ENCODE measurements at regions not wholly inside any gene's neighbourhood (a gene's known extent, or its start where the extent isn't known, plus 50 kb on each side); places are given as distances from the start of the nearest gene placed in this dataset.
A peak's percentile ranks its signal among the peaks of the same experiment; 100 is the strongest.

DNA sequence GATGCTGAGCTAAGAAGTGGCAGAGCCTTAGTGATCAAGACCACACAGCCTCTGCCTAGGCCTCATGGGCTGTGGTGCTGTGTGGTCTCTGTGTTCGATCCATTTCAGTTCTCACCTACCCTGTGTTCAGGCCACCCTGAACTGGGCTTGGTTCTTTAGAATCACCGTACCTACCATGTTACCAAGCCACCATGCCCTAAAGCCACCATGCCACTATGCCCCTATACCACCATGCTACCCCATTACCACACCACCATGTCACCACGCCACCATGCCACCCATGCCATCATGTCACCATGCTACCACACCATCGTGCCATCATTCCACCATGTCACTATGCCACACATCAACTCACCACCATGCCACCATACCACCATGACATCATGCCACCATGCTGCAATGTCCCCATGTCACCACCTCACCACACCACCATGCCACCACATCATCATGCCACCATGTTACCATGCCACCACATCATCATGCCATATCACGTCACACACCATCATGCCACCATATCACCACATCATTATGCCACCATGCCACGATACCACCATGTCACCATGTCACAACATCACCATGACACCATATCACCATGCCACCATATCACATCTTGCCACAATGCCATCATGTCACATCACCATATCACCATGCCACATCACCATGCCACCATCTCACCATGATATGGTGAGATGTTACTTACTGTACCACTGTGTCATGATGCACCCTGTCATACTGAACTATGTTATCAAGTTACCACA lies 191.0 kb upstream of the ARL4C start (continued):
- TF ChIP-seq, protein P1, sequence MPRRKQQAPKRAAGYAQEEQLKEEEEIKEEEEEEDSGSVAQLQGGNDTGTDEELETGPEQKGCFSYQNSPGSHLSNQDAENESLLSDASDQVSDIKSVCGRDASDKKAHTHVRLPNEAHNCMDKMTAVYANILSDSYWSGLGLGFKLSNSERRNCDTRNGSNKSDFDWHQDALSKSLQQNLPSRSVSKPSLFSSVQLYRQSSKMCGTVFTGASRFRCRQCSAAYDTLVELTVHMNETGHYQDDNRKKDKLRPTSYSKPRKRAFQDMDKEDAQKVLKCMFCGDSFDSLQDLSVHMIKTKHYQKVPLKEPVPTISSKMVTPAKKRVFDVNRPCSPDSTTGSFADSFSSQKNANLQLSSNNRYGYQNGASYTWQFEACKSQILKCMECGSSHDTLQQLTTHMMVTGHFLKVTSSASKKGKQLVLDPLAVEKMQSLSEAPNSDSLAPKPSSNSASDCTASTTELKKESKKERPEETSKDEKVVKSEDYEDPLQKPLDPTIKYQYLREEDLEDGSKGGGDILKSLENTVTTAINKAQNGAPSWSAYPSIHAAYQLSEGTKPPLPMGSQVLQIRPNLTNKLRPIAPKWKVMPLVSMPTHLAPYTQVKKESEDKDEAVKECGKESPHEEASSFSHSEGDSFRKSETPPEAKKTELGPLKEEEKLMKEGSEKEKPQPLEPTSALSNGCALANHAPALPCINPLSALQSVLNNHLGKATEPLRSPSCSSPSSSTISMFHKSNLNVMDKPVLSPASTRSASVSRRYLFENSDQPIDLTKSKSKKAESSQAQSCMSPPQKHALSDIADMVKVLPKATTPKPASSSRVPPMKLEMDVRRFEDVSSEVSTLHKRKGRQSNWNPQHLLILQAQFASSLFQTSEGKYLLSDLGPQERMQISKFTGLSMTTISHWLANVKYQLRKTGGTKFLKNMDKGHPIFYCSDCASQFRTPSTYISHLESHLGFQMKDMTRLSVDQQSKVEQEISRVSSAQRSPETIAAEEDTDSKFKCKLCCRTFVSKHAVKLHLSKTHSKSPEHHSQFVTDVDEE (CRISPR knock-in tag; IDR thresholded peaks at IDR 0.05) = no peak
- TF ChIP-seq, protein P2, sequence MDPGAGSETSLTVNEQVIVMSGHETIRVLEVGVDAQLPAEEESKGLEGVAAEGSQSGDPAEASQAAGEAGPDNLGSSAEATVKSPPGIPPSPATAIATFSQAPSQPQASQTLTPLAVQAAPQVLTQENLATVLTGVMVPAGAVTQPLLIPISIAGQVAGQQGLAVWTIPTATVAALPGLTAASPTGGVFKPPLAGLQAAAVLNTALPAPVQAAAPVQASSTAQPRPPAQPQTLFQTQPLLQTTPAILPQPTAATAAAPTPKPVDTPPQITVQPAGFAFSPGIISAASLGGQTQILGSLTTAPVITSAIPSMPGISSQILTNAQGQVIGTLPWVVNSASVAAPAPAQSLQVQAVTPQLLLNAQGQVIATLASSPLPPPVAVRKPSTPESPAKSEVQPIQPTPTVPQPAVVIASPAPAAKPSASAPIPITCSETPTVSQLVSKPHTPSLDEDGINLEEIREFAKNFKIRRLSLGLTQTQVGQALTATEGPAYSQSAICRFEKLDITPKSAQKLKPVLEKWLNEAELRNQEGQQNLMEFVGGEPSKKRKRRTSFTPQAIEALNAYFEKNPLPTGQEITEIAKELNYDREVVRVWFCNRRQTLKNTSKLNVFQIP (CRISPR knock-in tag; IDR thresholded peaks at IDR 0.05; ENCODE audit: borderline replicate concordance, low read depth) = no peak
- TF ChIP-seq ZFP3 (CRISPR knock-in tag; IDR thresholded peaks at IDR 0.05) = no peak
- no peak for TF ChIP-seq RARB (CRISPR knock-in tag; IDR thresholded peaks at IDR 0.05)
- TF ChIP-seq, protein P3, sequence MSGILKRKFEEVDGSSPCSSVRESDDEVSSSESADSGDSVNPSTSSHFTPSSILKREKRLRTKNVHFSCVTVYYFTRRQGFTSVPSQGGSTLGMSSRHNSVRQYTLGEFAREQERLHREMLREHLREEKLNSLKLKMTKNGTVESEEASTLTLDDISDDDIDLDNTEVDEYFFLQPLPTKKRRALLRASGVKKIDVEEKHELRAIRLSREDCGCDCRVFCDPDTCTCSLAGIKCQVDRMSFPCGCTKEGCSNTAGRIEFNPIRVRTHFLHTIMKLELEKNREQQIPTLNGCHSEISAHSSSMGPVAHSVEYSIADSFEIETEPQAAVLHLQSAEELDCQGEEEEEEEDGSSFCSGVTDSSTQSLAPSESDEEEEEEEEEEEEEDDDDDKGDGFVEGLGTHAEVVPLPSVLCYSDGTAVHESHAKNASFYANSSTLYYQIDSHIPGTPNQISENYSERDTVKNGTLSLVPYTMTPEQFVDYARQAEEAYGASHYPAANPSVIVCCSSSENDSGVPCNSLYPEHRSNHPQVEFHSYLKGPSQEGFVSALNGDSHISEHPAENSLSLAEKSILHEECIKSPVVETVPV (CRISPR knock-in tag; IDR thresholded peaks at IDR 0.05) = no peak

DNA sequence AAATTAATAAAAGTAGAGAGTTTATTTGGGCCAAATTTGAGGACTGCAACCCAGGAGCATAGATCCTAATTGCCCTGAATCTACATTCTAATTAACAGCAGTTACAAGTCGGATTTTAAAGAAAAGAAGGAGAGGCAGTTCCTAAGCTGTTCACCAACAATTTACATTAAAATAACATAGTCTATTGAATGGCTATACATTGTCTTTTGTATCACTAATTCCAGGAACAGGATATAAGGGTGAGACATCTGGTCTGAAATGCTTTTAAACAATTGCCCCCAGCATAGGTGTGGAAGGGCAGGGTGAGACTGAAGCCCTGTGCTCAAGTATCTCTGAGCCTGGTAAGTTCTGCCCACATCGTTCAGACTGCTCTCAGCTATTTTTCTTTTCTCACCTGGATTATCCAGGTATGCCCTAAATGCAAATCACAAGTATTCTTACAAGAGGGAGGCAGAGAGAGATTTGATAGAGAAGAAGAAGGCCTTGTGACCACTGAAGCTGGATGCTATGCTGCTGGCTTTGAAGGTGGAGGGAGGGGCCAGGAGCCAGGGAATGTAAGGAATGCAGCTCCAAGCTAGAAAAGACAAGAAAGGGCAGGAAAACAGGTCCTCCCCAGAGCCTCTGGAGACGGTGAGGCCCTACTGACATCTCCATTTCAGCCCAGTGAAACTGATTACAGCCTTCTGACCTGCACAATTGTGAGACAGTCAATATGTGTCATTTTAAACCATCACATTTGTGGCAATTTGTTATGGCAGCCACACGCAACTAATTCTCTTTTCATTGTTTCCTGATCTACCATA lies 189.4 kb upstream of the ARL4C start:
- peak; percentile 47; the same call in 2 of the 3 replicates for ATAC-seq
- TF ChIP-seq ZNF8 (CRISPR knock-in tag; IDR thresholded peaks at IDR 0.05) = no peak
- TF ChIP-seq CSDC2 (CRISPR knock-in tag; IDR thresholded peaks at IDR 0.05) = no peak
- no peak for TF ChIP-seq ARNTL (CRISPR knock-in tag; IDR thresholded peaks at IDR 0.05; ENCODE audit: borderline replicate concordance, low read depth)
- no peak for TF ChIP-seq GLIS3 (CRISPR knock-in tag; IDR thresholded peaks at IDR 0.05)
- TF ChIP-seq ZC3H10 (CRISPR knock-in tag; IDR thresholded peaks at IDR 0.05) = no peak
- TF ChIP-seq, protein P1 (CRISPR knock-in tag; IDR thresholded peaks at IDR 0.05) = no peak

DNA sequence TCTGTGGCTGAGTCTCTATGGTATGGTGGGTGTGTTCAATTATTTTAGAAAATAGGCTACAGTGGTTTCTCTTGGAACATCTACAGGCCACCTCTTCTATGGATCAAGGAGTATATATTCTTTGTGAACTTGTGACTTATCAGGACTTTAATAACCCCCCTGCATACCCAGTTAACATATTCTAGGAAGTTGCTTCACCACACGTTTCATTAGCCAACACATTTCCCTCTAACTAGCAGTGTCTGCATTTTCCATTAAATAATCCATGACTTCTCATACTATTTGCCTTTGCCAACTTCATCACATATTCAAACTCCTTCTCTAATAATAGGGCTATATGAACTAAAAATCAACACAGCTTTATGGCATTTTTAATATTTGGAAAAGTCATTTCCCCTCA lies 187.6 kb upstream of the ARL4C start:
- no peak for TF ChIP-seq TCF4 (CRISPR knock-in tag; IDR thresholded peaks at IDR 0.05; ENCODE audit: borderline replicate concordance)
- TF ChIP-seq, protein P2 (CRISPR knock-in tag; IDR thresholded peaks at IDR 0.05; ENCODE audit: borderline replicate concordance, low read depth) = no peak
- no peak for TF ChIP-seq PPARA (CRISPR knock-in tag; IDR thresholded peaks at IDR 0.05; ENCODE audit: borderline replicate concordance)
- TF ChIP-seq GLIS3 (CRISPR knock-in tag; IDR thresholded peaks at IDR 0.05) = no peak
- no peak for TF ChIP-seq ZNF8 (CRISPR knock-in tag; IDR thresholded peaks at IDR 0.05)
- TF ChIP-seq, protein P3 (CRISPR knock-in tag; IDR thresholded peaks at IDR 0.05) = no peak
- TF ChIP-seq ZFP30 (CRISPR knock-in tag; IDR thresholded peaks at IDR 0.05) = no peak
- no peak for TF ChIP-seq ZNF70 (CRISPR knock-in tag; IDR thresholded peaks at IDR 0.05)
- TF ChIP-seq ZC3H10 (CRISPR knock-in tag; IDR thresholded peaks at IDR 0.05) = no peak
- TF ChIP-seq ZFP3 (CRISPR knock-in tag; IDR thresholded peaks at IDR 0.05) = no peak
- no peak for TF ChIP-seq SNAI2 (CRISPR knock-in tag; IDR thresholded peaks at IDR 0.05)
- TF ChIP-seq, protein P1 (CRISPR knock-in tag; IDR thresholded peaks at IDR 0.05) = no peak
- no peak for TF ChIP-seq ZNF565 (CRISPR knock-in tag; conservative IDR thresholded peaks at IDR 0.05; ENCODE audit: low read depth)
- ATAC-seq = no peak

Measured in SK-N-SH treated with all-trans-retinoic acid at 6 μM for 48 hours (cell line).